ENCODE measurements at regions not wholly inside any gene's neighbourhood (a gene's known extent, or its start where the extent isn't known, plus 50 kb on each side); places are given as distances from the start of the nearest gene placed in this dataset.

- ChIA-PET CTCF (no interaction called here), POLR2A (ENCODE audit: low non-redundant PET) (no interaction called here)
- Histone ChIP-seq H3K4me1 (ENCODE audit: insufficient read depth, low read length, poor library complexity, severe bottlenecking) (no peaks in the 10 kb centered on the region), H3K4me3 (ENCODE audit: low read depth, low read length, poor library complexity, severe bottlenecking) (no peak overlapping the region), H3K27me3 (replicated peaks; ENCODE audit: insufficient read depth, low read depth, low read length, poor library complexity) (no peaks in the 10 kb centered on the region), H3K27ac (ENCODE audit: low read depth, low read length, poor library complexity, severe bottlenecking) (no peak overlapping the region), H3K9me3 (ENCODE audit: low read depth, low read length, poor library complexity, severe bottlenecking) (no peaks in the 10 kb centered on the region), H3K36me3 (ENCODE audit: insufficient read depth, low read length, poor library complexity, severe bottlenecking) (no peaks in the 10 kb centered on the region)
- DNase-seq (ENCODE audit: low spot score) = no peak
- BruUV-seq (replicated peaks) = no TSS peak
- TF ChIP-seq EZH2 (IDR thresholded peaks at IDR 0.05; ENCODE audit: borderline replicate concordance, low read depth, low read length, poor library complexity, severe bottlenecking) = no peak
- TF ChIP-seq CTCF (conservative IDR thresholded peaks at IDR 0.05; ENCODE audit: low read depth, low read length) = no peak
- intact Hi-C loops (cut with micrococcal nuclease; ENCODE audit: unreplicated experiment) = no loop called here
Measured at GRCh38 chr12:107590413-107590812, 95.2 kb upstream of the PWP1 start.

GRCh38 chr12:107590814-107591375, 94.7 kb upstream of the PWP1 start:
- ChIA-PET POLR2A (ENCODE audit: low non-redundant PET) (no interaction called here), CTCF (no interaction called here)
- TF ChIP-seq EZH2 (IDR thresholded peaks at IDR 0.05; ENCODE audit: borderline replicate concordance, low read depth, low read length, poor library complexity, severe bottlenecking) = no peak
- TF ChIP-seq CTCF (conservative IDR thresholded peaks at IDR 0.05; ENCODE audit: low read depth, low read length) = no peak
- no peaks in the 10 kb centered on the region for H3K9me3 ChIP-seq (ENCODE audit: low read depth, low read length, poor library complexity, severe bottlenecking)
- H3K4me1 ChIP-seq (ENCODE audit: insufficient read depth, low read length, poor library complexity, severe bottlenecking) = no peaks in the 10 kb centered on the region
- no peak overlapping the region for H3K4me3 ChIP-seq (ENCODE audit: low read depth, low read length, poor library complexity, severe bottlenecking)
- no TSS peak for BruUV-seq (replicated peaks)
- H3K36me3 ChIP-seq (ENCODE audit: insufficient read depth, low read length, poor library complexity, severe bottlenecking) = no peaks in the 10 kb centered on the region
- no peaks in the 10 kb centered on the region for H3K27me3 ChIP-seq (replicated peaks; ENCODE audit: insufficient read depth, low read depth, low read length, poor library complexity)
- H3K27ac ChIP-seq (ENCODE audit: low read depth, low read length, poor library complexity, severe bottlenecking) = no peak overlapping the region
- no peak for DNase-seq (ENCODE audit: low spot score)
- intact Hi-C loops (cut with micrococcal nuclease; ENCODE audit: unreplicated experiment) = no loop called here

- ChIA-PET CTCF (no interaction called here), POLR2A (ENCODE audit: low non-redundant PET) (no interaction called here)
- Histone ChIP-seq H3K27me3 (replicated peaks; ENCODE audit: insufficient read depth, low read depth, low read length, poor library complexity) (no peaks in the 10 kb centered on the region), H3K4me1 (ENCODE audit: insufficient read depth, low read length, poor library complexity, severe bottlenecking) (no peaks in the 10 kb centered on the region), H3K4me3 (ENCODE audit: low read depth, low read length, poor library complexity, severe bottlenecking) (no peak overlapping the region), H3K9me3 (ENCODE audit: low read depth, low read length, poor library complexity, severe bottlenecking) (no peaks in the 10 kb centered on the region), H3K36me3 (ENCODE audit: insufficient read depth, low read length, poor library complexity, severe bottlenecking) (no peaks in the 10 kb centered on the region), H3K27ac (ENCODE audit: low read depth, low read length, poor library complexity, severe bottlenecking) (no peak overlapping the region)
- peak; percentile 5 for DNase-seq (ENCODE audit: low spot score)
- BruUV-seq (replicated peaks) = no TSS peak
- intact Hi-C loops (cut with micrococcal nuclease; ENCODE audit: unreplicated experiment) = no loop called here
- TF ChIP-seq EZH2 (IDR thresholded peaks at IDR 0.05; ENCODE audit: borderline replicate concordance, low read depth, low read length, poor library complexity, severe bottlenecking) (no peak), CTCF (conservative IDR thresholded peaks at IDR 0.05; ENCODE audit: low read depth, low read length) (no peak)
Measured at GRCh38 chr12:107593713-107594381, 91.8 kb upstream of the PWP1 start.
